Transverse colon (tissue), 4 donors: ENCODE measurements at regions not wholly inside any gene's neighbourhood (a gene's known extent, or its start where the extent isn't known, plus 50 kb on each side); places are given as distances from the start of the nearest gene placed in this dataset.

Experiments used
- EP300 ChIP-seq: sonication (generic); formaldehyde crosslinking; IDR thresholded peaks from one replicate; pipeline ENCODE4 v1.6.1; 2017; ENCODE audit warnings: antibody characterized with exemption, low read depth
- POLR2A ChIP-seq: fragments of 450-650 bp; IDR thresholded peaks from one replicate; pipeline ENCODE4 v1.6.1; 2016; ENCODE audit warnings: antibody characterized with exemption, mild to moderate bottlenecking, moderate library complexity
- POLR2AphosphoS5 ChIP-seq, 3 donors: sonication (generic); formaldehyde crosslinking; IDR thresholded peaks; one replicate each; pipeline ENCODE4 v1.6.1; 2016; ENCODE audit warnings: antibody characterized with exemption in 3 of 3
- TF ChIP-seq, protein P1 (sequence below), 5 experiments: fragments of 200-600 bp in 3 of 5; fragments of 450-650 bp in 2 of 5; sonication (generic) in 3 of 5; IDR thresholded peaks; 1 replicate in 2 of 5; 2 replicates in 3 of 5; pipeline ENCODE4 v1.5.1; 2016 to 2017; ENCODE audit warnings: antibody characterized with exemption in 5 of 5, inconsistent platforms in 3 of 5, mild to moderate bottlenecking in 2 of 5, moderate library complexity in 1 of 5

GRCh38 chr7:114802632-114803031, 119.3 kb upstream of the MDFIC start:
- TF ChIP-seq, protein P1, sequence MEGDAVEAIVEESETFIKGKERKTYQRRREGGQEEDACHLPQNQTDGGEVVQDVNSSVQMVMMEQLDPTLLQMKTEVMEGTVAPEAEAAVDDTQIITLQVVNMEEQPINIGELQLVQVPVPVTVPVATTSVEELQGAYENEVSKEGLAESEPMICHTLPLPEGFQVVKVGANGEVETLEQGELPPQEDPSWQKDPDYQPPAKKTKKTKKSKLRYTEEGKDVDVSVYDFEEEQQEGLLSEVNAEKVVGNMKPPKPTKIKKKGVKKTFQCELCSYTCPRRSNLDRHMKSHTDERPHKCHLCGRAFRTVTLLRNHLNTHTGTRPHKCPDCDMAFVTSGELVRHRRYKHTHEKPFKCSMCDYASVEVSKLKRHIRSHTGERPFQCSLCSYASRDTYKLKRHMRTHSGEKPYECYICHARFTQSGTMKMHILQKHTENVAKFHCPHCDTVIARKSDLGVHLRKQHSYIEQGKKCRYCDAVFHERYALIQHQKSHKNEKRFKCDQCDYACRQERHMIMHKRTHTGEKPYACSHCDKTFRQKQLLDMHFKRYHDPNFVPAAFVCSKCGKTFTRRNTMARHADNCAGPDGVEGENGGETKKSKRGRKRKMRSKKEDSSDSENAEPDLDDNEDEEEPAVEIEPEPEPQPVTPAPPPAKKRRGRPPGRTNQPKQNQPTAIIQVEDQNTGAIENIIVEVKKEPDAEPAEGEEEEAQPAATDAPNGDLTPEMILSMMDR (IDR thresholded peaks at IDR 0.05) = no peak
- TF ChIP-seq POLR2AphosphoS5 (IDR thresholded peaks at IDR 0.05) (no peak), POLR2A (no peak), EP300 (no peak)
